Astrocyte of the hippocampus (primary cell): ENCODE measurements at regions not wholly inside any gene's neighbourhood (a gene's known extent, or its start where the extent isn't known, plus 50 kb on each side); places are given as distances from the start of the nearest gene placed in this dataset.

Experiments
- DNase-seq: peaks from one replicate; pipeline ENCODE4 v3.0.0; 2011; ENCODE audit warnings: low read depth, low spot score

GRCh38 chr3:107063351-107063750, 313.9 kb upstream of the CCDC54 start:
- DNase-seq, result peak; percentile 72

GRCh38 chr3:107064405-107065060, 312.7 kb upstream of the CCDC54 start:
- peak; percentile 93 for DNase-seq

GRCh38 chr3:107065094-107065861, 312.0 kb upstream of the CCDC54 start:
- peak; percentile 50 for DNase-seq

- no peak for DNase-seq
Observed at GRCh38 chr3:107067421-107067820, 309.8 kb upstream of the CCDC54 start.

- DNase-seq, result peak; percentile 43
Observed at GRCh38 chr3:107068980-107069379, 308.3 kb upstream of the CCDC54 start.

- DNase-seq, result no peak
Observed at GRCh38 chr3:107076946-107077345, 300.3 kb upstream of the CCDC54 start.

- DNase-seq, result no peak
Observed at GRCh38 chr3:107077391-107077790, 299.8 kb upstream of the CCDC54 start.

GRCh38 chr3:107082527-107082926, 294.7 kb upstream of the CCDC54 start:
- no peak for DNase-seq

- peak; percentile 57 for DNase-seq
Observed at GRCh38 chr3:107085261-107085660, 292.0 kb upstream of the CCDC54 start.

GRCh38 chr3:107092121-107092520, 285.1 kb upstream of the CCDC54 start:
- no peak for DNase-seq

- DNase-seq, result no peak
Observed at GRCh38 chr3:107098864-107099263, 278.4 kb upstream of the CCDC54 start.

GRCh38 chr3:107100137-107100536, 277.1 kb upstream of the CCDC54 start:
- no peak for DNase-seq

- DNase-seq, result no peak
Observed at GRCh38 chr3:107100573-107100972, 276.7 kb upstream of the CCDC54 start.

GRCh38 chr3:107103786-107104185, 273.5 kb upstream of the CCDC54 start:
- no peak for DNase-seq

GRCh38 chr3:107106316-107106715, 270.9 kb upstream of the CCDC54 start:
- peak; percentile 68 for DNase-seq

GRCh38 chr3:107106907-107107306, 270.3 kb upstream of the CCDC54 start:
- no peak for DNase-seq

- no peak for DNase-seq
Observed at GRCh38 chr3:107110596-107111305, 266.5 kb upstream of the CCDC54 start.

- no peak for DNase-seq
Observed at GRCh38 chr3:107111872-107112271, 265.4 kb upstream of the CCDC54 start.

- no peak for DNase-seq
Observed at GRCh38 chr3:107112356-107112755, 264.9 kb upstream of the CCDC54 start.

GRCh38 chr3:107116251-107116650, 261.0 kb upstream of the CCDC54 start:
- DNase-seq, result no peak

GRCh38 chr3:107117156-107117555, 260.1 kb upstream of the CCDC54 start:
- DNase-seq, result no peak

GRCh38 chr3:107117922-107118536, 259.2 kb upstream of the CCDC54 start:
- DNase-seq, result peak; percentile 88
